GM19023 (cell line): ENCODE measurements at regions not wholly inside any gene's neighbourhood (a gene's known extent, or its start where the extent isn't known, plus 50 kb on each side); places are given as distances from the start of the nearest gene placed in this dataset.

ENCODE experiments used
- ATAC-seq: cut with Tn5 transposase; IDR thresholded peaks from one replicate; pipeline ENCODE4 v1.9.1; 2021; ENCODE audit warnings: mild to moderate bottlenecking, moderate library complexity; ENCODE audit not compliant: unreplicated experiment

DNA sequence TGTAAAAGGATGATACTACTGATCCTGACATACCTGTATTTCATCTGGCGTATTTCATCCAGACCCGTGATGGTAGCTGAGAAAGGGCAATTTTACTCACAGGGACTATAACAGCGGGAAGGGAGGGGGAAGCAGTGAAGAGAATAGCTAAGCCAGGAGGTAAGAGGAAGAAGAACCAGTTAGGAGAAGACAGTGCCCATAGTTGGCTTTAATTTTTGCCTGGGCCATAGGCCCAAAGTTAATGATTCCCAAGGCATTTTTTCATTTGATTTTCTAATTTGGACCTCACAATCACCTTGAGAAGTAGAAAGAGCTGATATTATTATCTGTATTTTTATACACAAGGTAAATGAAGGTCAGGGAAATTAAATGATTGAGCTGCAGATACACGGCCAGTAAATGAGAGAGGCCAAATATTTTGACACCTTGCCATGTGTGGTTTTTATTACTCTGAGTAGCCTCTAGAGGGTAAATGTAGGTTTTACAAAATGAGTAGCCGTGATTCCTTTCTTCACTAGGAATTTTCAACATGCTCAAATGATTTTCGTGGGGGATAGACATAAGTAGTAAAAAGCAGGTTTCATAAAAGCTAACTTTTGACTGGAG, 382.2 kb downstream of the FUT8 start:
- no peak for ATAC-seq

- ATAC-seq: no peak
Measured at GRCh38 chr14:65798216-65798615, 385.7 kb downstream of the FUT8 start.

GRCh38 chr14:65800694-65801093, 388.2 kb downstream of the FUT8 start:
- ATAC-seq: no peak

- ATAC-seq: no peak
Measured at GRCh38 chr14:65802196-65802595, 389.7 kb downstream of the FUT8 start.

DNA sequence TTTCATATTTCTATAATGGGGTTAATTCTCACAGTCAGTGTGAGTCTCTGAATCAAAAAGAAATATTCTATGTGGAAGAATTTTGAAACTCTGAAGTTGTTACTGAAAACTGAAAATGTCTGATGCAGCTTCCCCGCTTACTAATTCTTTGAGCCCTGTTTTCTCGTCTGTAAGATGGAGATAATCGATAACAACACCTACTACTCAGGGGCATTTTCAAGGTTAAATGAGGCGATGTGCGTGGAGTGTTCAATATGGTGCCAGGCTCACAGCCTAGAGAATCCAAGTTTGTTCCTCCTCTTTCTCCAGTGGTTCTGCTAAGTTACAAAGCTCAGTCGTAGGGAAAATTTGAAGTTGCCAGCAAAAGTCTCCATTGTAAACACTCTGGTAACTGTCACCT, 391.4 kb downstream of the FUT8 start:
- ATAC-seq: no peak

- ATAC-seq: no peak
Measured at GRCh38 chr14:65804439-65805112, 392.0 kb downstream of the FUT8 start.

GRCh38 chr14:65805113-65805473, 392.6 kb downstream of the FUT8 start:
- peak; percentile 52 for ATAC-seq

DNA sequence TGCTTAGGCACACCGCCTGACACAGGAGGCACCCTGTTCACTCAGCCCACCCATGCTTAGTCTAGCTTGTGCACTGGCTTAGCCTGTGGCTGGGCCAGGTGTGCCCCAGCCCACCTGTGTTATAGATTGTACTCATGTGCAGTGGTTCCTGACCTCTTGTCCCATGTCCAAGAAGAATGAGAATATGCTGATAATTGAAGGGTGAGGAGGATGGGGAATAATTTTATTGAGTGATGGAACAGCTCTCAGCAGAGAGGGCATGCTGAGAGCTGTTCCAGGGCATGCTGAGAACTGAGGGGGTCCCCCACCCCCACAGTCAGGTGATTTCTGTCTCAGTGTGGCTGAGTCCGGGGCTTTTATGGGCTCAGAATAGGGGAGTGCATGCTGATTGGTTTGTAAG, 395.9 kb downstream of the FUT8 start:
- ATAC-seq: no peak

- ATAC-seq: no peak
Measured at GRCh38 chr14:65810322-65810721, 397.8 kb downstream of the FUT8 start.

DNA sequence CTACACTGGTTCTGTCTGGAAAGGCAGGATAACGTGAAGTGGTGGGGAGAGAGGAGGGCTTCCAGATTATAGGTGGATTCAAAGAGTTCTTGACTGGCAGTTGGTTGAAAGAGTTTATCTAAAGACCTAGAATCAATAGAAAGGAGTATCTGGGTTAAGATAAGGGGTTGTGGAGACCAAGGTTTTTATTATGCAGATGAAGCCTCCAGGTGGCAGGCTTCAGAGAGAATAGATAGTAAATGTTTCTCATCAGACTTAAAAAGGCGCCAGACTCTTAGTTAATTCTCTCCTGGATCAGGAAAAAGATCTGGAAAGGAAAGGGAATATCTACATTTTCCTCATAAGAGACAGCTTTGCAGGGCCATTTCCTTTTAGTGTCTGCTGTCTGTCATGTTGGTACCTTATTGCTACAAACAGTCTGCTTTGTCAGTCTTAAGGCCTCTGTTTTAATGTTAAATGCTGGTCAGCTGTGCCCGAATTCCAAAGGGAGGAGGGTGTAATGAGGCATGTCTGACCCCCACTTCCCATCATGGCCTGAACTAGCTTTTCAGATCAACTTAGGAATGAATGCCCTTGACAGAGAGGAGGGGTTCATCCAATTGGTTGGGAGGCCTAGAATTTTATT, 401.3 kb downstream of the FUT8 start:
- ATAC-seq: no peak

DNA sequence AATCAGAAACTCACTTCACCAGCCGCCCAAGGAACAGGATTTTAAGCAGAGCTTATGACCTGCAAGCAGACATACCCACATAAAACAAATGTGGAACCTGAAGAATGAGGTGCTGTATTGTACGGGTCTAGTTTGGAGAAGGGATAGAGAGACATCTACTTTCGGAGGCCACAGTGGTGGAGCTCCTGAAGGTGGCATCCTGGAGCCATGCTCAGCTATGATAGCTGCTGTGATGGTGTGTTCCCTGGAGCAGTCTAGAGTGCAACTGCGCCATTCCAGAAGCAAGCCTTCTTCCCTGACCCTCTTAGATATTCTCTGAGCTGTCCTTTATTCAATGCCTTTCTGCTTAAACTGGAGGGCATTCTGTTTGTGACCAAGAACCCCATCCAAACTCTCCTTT, 402.6 kb downstream of the FUT8 start:
- ATAC-seq: no peak

DNA sequence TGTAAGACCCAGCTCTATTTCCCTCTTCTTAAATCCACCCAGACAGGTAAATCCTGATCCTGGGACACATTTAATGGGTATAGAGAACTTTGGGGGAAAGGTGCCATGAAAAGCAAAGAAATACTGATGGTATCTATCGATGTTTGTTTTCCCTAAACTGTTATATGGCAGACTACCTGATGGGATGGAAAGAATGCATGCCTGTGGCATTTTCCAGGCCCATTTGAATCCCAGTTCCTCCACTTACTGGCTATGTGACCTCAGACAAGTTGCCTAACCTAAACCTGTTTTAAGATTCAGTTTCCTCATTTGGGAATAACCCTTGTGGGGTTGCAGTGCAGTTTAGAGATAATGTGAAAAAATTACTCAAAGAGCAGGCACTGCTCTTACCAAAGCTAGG, 404.5 kb downstream of the FUT8 start:
- no peak for ATAC-seq

GRCh38 chr14:65819569-65819968, 407.0 kb downstream of the FUT8 start:
- ATAC-seq: no peak

GRCh38 chr14:65821224-65821753, 408.8 kb downstream of the FUT8 start:
- ATAC-seq: no peak

- peak; percentile 54 for ATAC-seq
Measured at GRCh38 chr14:65824285-65824977, 411.9 kb downstream of the FUT8 start.

DNA sequence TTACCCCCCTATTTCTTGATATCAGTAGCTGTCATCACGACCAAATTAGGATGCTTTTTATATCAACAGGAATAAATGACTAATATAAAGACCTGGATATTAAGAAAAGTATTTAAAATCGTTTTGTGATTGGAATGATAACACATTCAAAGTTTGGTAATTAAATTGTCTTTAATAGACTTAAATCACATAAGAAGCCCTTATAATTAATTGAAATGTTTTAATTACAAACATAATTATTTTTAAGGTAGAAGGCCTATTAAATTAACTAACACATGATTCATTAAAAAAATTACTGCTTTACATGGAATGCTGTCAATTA, 412.4 kb downstream of the FUT8 start:
- ATAC-seq: no peak

DNA sequence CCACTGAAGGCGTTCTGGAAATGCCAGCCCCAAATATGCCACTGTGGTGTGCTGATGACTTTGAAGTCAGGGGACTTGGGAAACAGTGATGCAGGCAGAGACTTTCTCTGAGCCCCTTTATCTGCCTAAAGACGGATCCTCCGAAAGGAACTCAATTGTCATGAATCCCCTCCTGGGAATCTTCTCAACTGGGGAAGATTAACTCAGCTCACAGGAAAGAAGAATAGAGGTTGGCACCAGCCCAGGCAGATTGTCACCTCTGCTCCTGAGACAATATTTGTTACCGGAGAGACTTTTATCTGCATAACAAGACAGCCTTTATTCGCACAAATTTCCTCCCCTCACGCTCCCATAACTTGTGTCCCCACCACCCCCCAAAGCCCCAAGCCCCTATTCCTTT, 414.4 kb downstream of the FUT8 start:
- ATAC-seq: no peak

DNA sequence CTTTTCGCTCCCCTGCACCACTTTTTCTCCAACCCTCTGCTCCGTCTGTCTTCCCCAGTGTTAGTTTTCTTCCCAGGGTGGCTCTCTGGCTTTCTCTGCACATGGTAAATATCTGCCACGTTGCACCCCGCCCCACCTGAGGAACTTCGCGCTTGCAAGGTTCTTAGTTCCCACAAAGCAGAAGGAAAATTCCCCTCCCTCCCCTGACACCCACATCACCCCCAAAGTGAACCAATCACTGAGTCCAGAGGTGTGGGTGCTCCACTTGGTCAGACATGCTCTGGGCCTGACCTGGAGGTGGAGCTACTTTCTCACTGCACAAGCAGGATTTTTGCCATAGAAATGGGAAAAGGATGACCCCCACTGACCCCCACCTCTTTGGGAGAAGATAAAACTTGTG, 415.0 kb downstream of the FUT8 start:
- ATAC-seq: no peak

- no peak for ATAC-seq
Measured at GRCh38 chr14:65828396-65828795, 415.9 kb downstream of the FUT8 start.

GRCh38 chr14:65832431-65833266, 420.1 kb downstream of the FUT8 start:
- ATAC-seq: no peak

- no peak for ATAC-seq
Measured at GRCh38 chr14:65833267-65833880, 420.8 kb downstream of the FUT8 start.
